ENCODE measurements at regions not wholly inside any gene's neighbourhood (a gene's known extent, or its start where the extent isn't known, plus 50 kb on each side); places are given as distances from the start of the nearest gene placed in this dataset.

- H3K4me3 Mint-ChIP-seq (ENCODE audit: unreplicated experiment): no peak overlapping the region
- no peaks in the 10 kb centered on the region for H3K9me3 Mint-ChIP-seq (ENCODE audit: low read depth)
- H3K4me1 Mint-ChIP-seq (ENCODE audit: low read depth): peaks cover 26% of the 10 kb centered on the region
- no peak overlapping the region for H3K27ac Mint-ChIP-seq (ENCODE audit: unreplicated experiment)
- no peak for DNase-seq (ENCODE audit: low spot score)
- TF ChIP-seq, protein P1, sequence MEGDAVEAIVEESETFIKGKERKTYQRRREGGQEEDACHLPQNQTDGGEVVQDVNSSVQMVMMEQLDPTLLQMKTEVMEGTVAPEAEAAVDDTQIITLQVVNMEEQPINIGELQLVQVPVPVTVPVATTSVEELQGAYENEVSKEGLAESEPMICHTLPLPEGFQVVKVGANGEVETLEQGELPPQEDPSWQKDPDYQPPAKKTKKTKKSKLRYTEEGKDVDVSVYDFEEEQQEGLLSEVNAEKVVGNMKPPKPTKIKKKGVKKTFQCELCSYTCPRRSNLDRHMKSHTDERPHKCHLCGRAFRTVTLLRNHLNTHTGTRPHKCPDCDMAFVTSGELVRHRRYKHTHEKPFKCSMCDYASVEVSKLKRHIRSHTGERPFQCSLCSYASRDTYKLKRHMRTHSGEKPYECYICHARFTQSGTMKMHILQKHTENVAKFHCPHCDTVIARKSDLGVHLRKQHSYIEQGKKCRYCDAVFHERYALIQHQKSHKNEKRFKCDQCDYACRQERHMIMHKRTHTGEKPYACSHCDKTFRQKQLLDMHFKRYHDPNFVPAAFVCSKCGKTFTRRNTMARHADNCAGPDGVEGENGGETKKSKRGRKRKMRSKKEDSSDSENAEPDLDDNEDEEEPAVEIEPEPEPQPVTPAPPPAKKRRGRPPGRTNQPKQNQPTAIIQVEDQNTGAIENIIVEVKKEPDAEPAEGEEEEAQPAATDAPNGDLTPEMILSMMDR (IDR thresholded peaks at IDR 0.05): peak; percentile 43
- H3K27me3 Mint-ChIP-seq (ENCODE audit: low read depth): no peaks in the 10 kb centered on the region
- H3K36me3 Mint-ChIP-seq (ENCODE audit: low read depth): no peaks in the 10 kb centered on the region
These were observed 181.9 kb downstream of the NDFIP2 start for GRCh38 chr13:79662882-79663281.

DNA sequence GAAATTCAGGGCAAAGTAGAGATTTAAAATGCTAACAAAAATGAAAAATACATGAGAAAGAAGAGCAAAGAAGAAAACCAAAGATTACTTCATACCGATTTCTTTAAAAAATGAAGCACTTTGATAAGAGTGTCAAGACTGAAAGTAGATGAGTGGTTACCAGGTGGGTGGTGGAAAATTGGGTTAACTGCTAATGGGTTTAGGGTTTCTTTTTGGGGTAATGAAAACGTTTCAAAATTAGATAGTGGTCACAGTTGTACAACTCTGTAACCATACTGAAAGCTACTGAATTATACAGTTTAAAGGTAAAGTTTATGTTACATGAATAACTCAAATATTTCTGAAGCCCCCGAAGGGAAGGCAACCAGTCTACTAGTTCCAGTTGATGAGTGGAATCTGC, 179.4 kb downstream of the NDFIP2 start:
- no peaks in the 10 kb centered on the region for H3K36me3 Mint-ChIP-seq (ENCODE audit: low read depth)
- no peaks in the 10 kb centered on the region for H3K27me3 Mint-ChIP-seq (ENCODE audit: low read depth)
- no peaks in the 10 kb centered on the region for H3K9me3 Mint-ChIP-seq (ENCODE audit: low read depth)
- H3K4me3 Mint-ChIP-seq (ENCODE audit: unreplicated experiment): no peak overlapping the region
- DNase-seq (ENCODE audit: low spot score): no peak
- TF ChIP-seq, protein P1 (IDR thresholded peaks at IDR 0.05): no peak
- H3K27ac Mint-ChIP-seq (ENCODE audit: unreplicated experiment): no peak overlapping the region
- peaks cover 26% of the 10 kb centered on the region for H3K4me1 Mint-ChIP-seq (ENCODE audit: low read depth)

GRCh38 chr13:79659121-79659521, 178.2 kb downstream of the NDFIP2 start:
- DNase-seq (ENCODE audit: low spot score): no peak
- Mint-ChIP-seq H3K4me1 (ENCODE audit: low read depth) (peaks cover 26% of the 10 kb centered on the region), H3K9me3 (ENCODE audit: low read depth) (no peaks in the 10 kb centered on the region), H3K27me3 (ENCODE audit: low read depth) (no peaks in the 10 kb centered on the region), H3K36me3 (ENCODE audit: low read depth) (no peaks in the 10 kb centered on the region), H3K27ac (ENCODE audit: unreplicated experiment) (peak overlapping the region; percentile 38), H3K4me3 (ENCODE audit: unreplicated experiment) (no peak overlapping the region)
- TF ChIP-seq, protein P1 (IDR thresholded peaks at IDR 0.05): no peak

DNA sequence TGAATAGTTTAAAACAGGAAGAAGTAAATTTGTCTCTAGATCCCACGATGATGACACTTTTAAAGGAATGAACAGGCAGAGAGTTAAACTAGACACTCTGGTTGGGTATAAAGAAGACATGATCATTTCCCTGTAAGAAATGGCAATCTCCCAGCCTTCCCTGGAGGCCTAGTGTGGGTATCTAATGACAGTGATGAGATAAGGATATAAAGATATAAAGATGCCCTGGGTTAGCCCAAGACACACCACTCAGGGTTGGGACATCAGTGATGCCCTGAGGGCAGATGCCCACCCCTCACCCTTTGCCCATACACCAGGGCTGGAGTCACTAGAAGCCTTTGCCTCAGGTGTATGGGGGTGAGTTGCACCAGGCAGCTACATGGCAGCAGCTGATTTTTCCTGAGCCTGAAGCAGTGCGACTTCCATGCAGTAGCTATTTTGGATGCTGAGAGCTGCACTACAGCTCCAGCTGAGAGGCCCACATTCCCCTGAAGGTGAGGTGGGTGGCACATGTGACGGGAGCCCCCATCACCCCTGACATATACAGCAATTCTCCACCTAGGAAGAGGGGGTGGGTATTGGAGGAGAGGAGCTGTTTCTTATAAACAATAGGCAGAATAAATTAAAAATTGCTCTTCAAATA, 177.5 kb downstream of the NDFIP2 start:
- TF ChIP-seq, protein P1 (IDR thresholded peaks at IDR 0.05): no peak
- no peaks in the 10 kb centered on the region for H3K27me3 Mint-ChIP-seq (ENCODE audit: low read depth)
- no peak for DNase-seq (ENCODE audit: low spot score)
- no peaks in the 10 kb centered on the region for H3K9me3 Mint-ChIP-seq (ENCODE audit: low read depth)
- no peak overlapping the region for H3K4me3 Mint-ChIP-seq (ENCODE audit: unreplicated experiment)
- no peaks in the 10 kb centered on the region for H3K36me3 Mint-ChIP-seq (ENCODE audit: low read depth)
- H3K27ac Mint-ChIP-seq (ENCODE audit: unreplicated experiment): peak overlapping the region; percentile 67
- H3K4me1 Mint-ChIP-seq (ENCODE audit: low read depth): peaks cover 26% of the 10 kb centered on the region

GRCh38 chr13:79655509-79655908, 174.6 kb downstream of the NDFIP2 start:
- H3K27ac Mint-ChIP-seq (ENCODE audit: unreplicated experiment): no peak overlapping the region
- H3K4me1 Mint-ChIP-seq (ENCODE audit: low read depth): peaks cover 19% of the 10 kb centered on the region
- TF ChIP-seq, protein P1 (IDR thresholded peaks at IDR 0.05): no peak

More at GRCh38 chr13:79655509-79655908, 174.6 kb downstream of the NDFIP2 start:
- Mint-ChIP-seq H3K36me3 (ENCODE audit: low read depth) (no peaks in the 10 kb centered on the region), H3K9me3 (ENCODE audit: low read depth) (no peaks in the 10 kb centered on the region), H3K27me3 (ENCODE audit: low read depth) (no peaks in the 10 kb centered on the region), H3K4me3 (ENCODE audit: unreplicated experiment) (no peak overlapping the region)
- DNase-seq (ENCODE audit: low spot score): no peak
